DOHH2 (cell line): ENCODE measurements at regions not wholly inside any gene's neighbourhood (a gene's known extent, or its start where the extent isn't known, plus 50 kb on each side); places are given as distances from the start of the nearest gene placed in this dataset.

Source experiments
- H3F3A ChIP-seq: fragments of 200-600 bp; sonication (generic), shearing (Covaris generic); 2 replicates; pipeline ENCODE4 v1.6.0; 2016; ENCODE audit warnings: antibody characterized with exemption, mild to moderate bottlenecking; ENCODE audit not compliant: control insufficient read depth, insufficient read depth
- H3K27ac ChIP-seq: fragments of 200-600 bp; sonication (generic); 2 replicates; pipeline ENCODE4 v1.5.1; 2014; ENCODE audit warnings: low read depth, mild to moderate bottlenecking, low read length, moderate library complexity
- H3K27me3 ChIP-seq: fragments of 200-600 bp; sonication (generic); 2 replicates; pipeline ENCODE4 v1.6.1; 2014; ENCODE audit warnings: mild to moderate bottlenecking, low read length, mixed read lengths; ENCODE audit not compliant: control insufficient read depth
- H3K36me3 ChIP-seq: fragments of 200-600 bp; sonication (generic); 2 replicates; pipeline ENCODE4 v1.6.1; 2014; ENCODE audit warnings: mild to moderate bottlenecking, low read length, moderate library complexity, mixed read lengths; ENCODE audit not compliant: control insufficient read depth
- H3K4me1 ChIP-seq: fragments of 200-600 bp; sonication (generic); 2 replicates; pipeline ENCODE4 v1.6.1; 2014; ENCODE audit warnings: mild to moderate bottlenecking, low read length, mixed read lengths; ENCODE audit not compliant: control insufficient read depth
- H3K4me2 ChIP-seq: fragments of 200-600 bp; sonication (generic); 2 replicates; pipeline ENCODE4 v1.6.0; 2014; ENCODE audit warnings: mild to moderate bottlenecking, low read length, moderate library complexity
- H3K4me3 ChIP-seq: fragments of 200-600 bp; sonication (generic); 2 replicates; pipeline ENCODE4 v1.5.1; 2014; ENCODE audit warnings: mild to moderate bottlenecking, low read length, mixed read lengths
- H3K79me2 ChIP-seq: fragments of 200-600 bp; sonication (generic); 2 replicates; pipeline ENCODE4 v1.6.1; 2014; ENCODE audit warnings: mild to moderate bottlenecking, low read length, mixed read lengths; ENCODE audit not compliant: control insufficient read depth
- H3K9me2 ChIP-seq: fragments of 200-600 bp; sonication (generic); replicated peaks from 2 replicates; pipeline ENCODE4 v1.6.1; 2014; ENCODE audit warnings: mild to moderate bottlenecking, low read length, mixed read lengths; ENCODE audit not compliant: control insufficient read depth
- H3K9me3 ChIP-seq: fragments of 200-600 bp; sonication (generic); 2 replicates; pipeline ENCODE4 v1.6.1; 2014; ENCODE audit warnings: antibody characterized with exemption, low read length, mixed read lengths; ENCODE audit not compliant: control insufficient read depth, insufficient read depth
- H4K20me1 ChIP-seq: fragments of 200-600 bp; sonication (generic); 2 replicates; pipeline ENCODE4 v1.6.0; 2014; ENCODE audit warnings: low read depth, mild to moderate bottlenecking, antibody characterized with exemption, low read length, moderate library complexity; ENCODE audit not compliant: control insufficient read depth, insufficient read depth
- CTCF ChIP-seq: fragments of 200-600 bp; sonication (generic); IDR thresholded peaks from one replicate; pipeline ENCODE4 v1.5.1; 2014; ENCODE audit warnings: antibody characterized with exemption, mild to moderate bottlenecking, low read depth, low read length; ENCODE audit not compliant: poor library complexity, severe bottlenecking
- EZH2phosphoT487 ChIP-seq: fragments of 200-600 bp; sonication (generic); IDR thresholded peaks from 2 replicates; pipeline ENCODE4 v1.6.1; 2017; ENCODE audit warnings: borderline replicate concordance, mild to moderate bottlenecking, antibody characterized with exemption, low read length, moderate library complexity, mixed read lengths

DNA sequence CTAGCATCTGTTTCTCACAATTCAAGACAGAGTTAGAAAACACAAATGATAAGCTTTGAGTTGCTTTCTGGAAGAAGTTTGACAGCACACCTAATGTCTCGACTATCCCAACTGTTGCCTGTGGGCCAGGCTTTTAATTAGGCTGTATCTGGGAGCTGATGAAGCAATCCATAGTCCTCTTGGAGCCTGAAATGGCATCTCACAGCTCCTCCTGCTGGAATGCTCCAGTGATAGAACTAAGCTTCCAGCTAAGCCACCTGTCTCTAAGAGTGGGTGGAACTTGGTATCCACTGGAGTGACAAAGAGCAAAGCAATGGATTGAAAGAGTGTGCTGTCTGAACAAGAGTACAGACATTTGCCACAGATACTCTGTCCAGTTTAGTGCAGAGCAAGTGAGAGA lies 605.3 kb upstream of the NR5A2 start:
- no peak overlapping the region for H3K27ac ChIP-seq

DNA sequence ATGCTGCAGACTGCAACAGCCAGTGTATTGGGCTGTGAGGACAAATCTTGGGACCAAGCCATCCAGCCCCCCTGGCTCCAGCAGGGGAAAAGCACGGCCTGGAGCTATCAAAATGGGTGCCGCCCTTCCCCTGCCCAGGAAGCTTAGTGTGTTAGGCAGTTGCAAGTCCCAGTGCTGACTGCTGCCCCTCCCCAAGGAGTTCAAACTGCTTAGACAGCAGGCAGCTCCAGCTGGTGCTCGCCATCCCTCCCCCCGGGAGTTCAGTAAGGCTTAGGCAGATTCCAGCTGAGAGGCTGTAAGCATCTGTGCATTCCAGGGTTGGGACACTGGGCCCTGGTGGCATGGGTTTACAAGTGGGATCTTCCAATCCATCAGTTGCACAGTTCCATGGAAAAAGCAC lies 579.6 kb upstream of the NR5A2 start:
- no peaks in the 10 kb centered on the region for H3K79me2 ChIP-seq
- H3K4me2 ChIP-seq: no peak overlapping the region
- TF ChIP-seq CTCF (no peak), EZH2phosphoT487 (no peak)
- H3K4me3 ChIP-seq: no peak overlapping the region
- H3K4me1 ChIP-seq: no peaks in the 10 kb centered on the region
- no peaks in the 10 kb centered on the region; the same call in 1 of the 2 replicates for H3K9me3 ChIP-seq
- no peak overlapping the region for H3K27ac ChIP-seq
- H3K9me2 ChIP-seq: 0 out of 2 replicates have a peak, but pooled peaks cover 3% of the 10 kb centered on the region
- no peaks in the 10 kb centered on the region for H4K20me1 ChIP-seq
- no peaks in the 10 kb centered on the region for H3F3A ChIP-seq
- H3K36me3 ChIP-seq: no peaks in the 10 kb centered on the region
- no peaks in the 10 kb centered on the region for H3K27me3 ChIP-seq

More for the DNA sequence above, 605.3 kb upstream of the NR5A2 start:
- no peaks in the 10 kb centered on the region for H3F3A ChIP-seq
- no peak overlapping the region for H3K4me3 ChIP-seq
- H3K36me3 ChIP-seq: no peaks in the 10 kb centered on the region
- H4K20me1 ChIP-seq: no peaks in the 10 kb centered on the region
- no peaks in the 10 kb centered on the region for H3K79me2 ChIP-seq
- no peaks in the 10 kb centered on the region for H3K4me1 ChIP-seq
- peaks cover under 1% of the 10 kb centered on the region; the same call in 1 of the 2 replicates for H3K9me3 ChIP-seq
- TF ChIP-seq EZH2phosphoT487 (no peak), CTCF (no peak)
- no peak overlapping the region for H3K4me2 ChIP-seq
- no peaks in the 10 kb centered on the region for H3K27me3 ChIP-seq
- H3K9me2 ChIP-seq: no peaks in the 10 kb centered on the region

DNA sequence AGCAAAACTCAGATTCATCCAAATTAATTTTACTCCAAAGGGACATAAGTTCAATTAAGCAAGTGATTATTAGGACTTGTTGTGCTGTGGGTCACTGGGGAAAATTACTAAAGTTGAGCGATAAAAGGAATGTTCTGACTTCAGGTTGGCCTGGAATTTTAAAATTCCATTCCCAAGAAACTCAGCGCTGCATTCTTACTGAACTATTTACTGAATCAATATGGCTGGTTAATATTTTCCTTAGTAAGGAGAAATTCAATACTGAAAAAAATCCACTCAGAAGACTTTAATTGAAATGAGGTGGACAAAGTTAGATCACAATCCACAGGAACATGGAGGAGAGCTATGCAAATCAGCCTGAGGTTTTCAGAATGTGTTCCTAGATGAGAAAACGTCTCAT lies 578.9 kb upstream of the NR5A2 start:
- H3F3A ChIP-seq: no peaks in the 10 kb centered on the region
- no peaks in the 10 kb centered on the region for H3K36me3 ChIP-seq
- H3K9me2 ChIP-seq: 0 out of 2 replicates have a peak, but pooled peaks cover 3% of the 10 kb centered on the region
- no peaks in the 10 kb centered on the region for H4K20me1 ChIP-seq
- no peaks in the 10 kb centered on the region for H3K27me3 ChIP-seq
- TF ChIP-seq EZH2phosphoT487 (no peak), CTCF (no peak)
- H3K4me2 ChIP-seq: no peak overlapping the region
- H3K4me1 ChIP-seq: no peaks in the 10 kb centered on the region
- H3K27ac ChIP-seq: no peak overlapping the region
- no peak overlapping the region for H3K4me3 ChIP-seq
- no peaks in the 10 kb centered on the region for H3K79me2 ChIP-seq
- H3K9me3 ChIP-seq: no peaks in the 10 kb centered on the region; the same call in 1 of the 2 replicates

GRCh38 chr1:199449221-199449620 lies 578.3 kb upstream of the NR5A2 start:
- Histone ChIP-seq H3K9me3 (no peaks in the 10 kb centered on the region; the same call in 1 of the 2 replicates), H3K27ac (no peak overlapping the region), H3K27me3 (no peaks in the 10 kb centered on the region), H3K79me2 (no peaks in the 10 kb centered on the region), H3K4me2 (no peak overlapping the region), H3K36me3 (no peaks in the 10 kb centered on the region), H3F3A (no peaks in the 10 kb centered on the region), H4K20me1 (no peaks in the 10 kb centered on the region), H3K9me2 (0 out of 2 replicates have a peak, but pooled peaks cover 3% of the 10 kb centered on the region), H3K4me3 (no peak overlapping the region), H3K4me1 (no peaks in the 10 kb centered on the region)
- no peak for TF ChIP-seq CTCF
- TF ChIP-seq EZH2phosphoT487: no peak
